Vagina (tissue), 2 donors: ENCODE measurements at regions not wholly inside any gene's neighbourhood (a gene's known extent, or its start where the extent isn't known, plus 50 kb on each side); places are given as distances from the start of the nearest gene placed in this dataset.

Source experiments
- DNase-seq, 2 donors: peaks; one replicate each; pipeline ENCODE4 v3.0.0-alpha.2; 2017; ENCODE audit errors: extremely low spot score in 2 of 2
- H3K27ac ChIP-seq: fragments of 200-600 bp; sonication (generic); one replicate; pipeline ENCODE4 v1.5.1; 2019
- H3K27me3 ChIP-seq: fragments of 200-600 bp; sonication (generic); one replicate; pipeline ENCODE4 v1.5.1; 2019
- H3K36me3 ChIP-seq, 2 donors: fragments of 200-600 bp; sonication (generic); one replicate each; pipeline ENCODE4 v1.5.1; 2017 to 2019
- H3K4me1 ChIP-seq: fragments of 200-600 bp; sonication (generic); one replicate; pipeline ENCODE4 v1.5.1; 2019
- H3K4me3 ChIP-seq, 2 donors: fragments of 200-600 bp; sonication (generic); 1 replicate in 1 of 2; 2 replicates in 1 of 2; pipeline ENCODE4 v1.5.1; 2016 to 2019
- H3K9me3 ChIP-seq: fragments of 200-600 bp; sonication (generic); one replicate; pipeline ENCODE4 v1.5.1; 2019
- POLR2A ChIP-seq, 2 donors: fragments of 450-650 bp; IDR thresholded peaks; one replicate each; pipeline ENCODE4 v1.6.1; 2017; ENCODE audit warnings: antibody characterized with exemption in 2 of 2, mild to moderate bottlenecking in 2 of 2, moderate library complexity in 2 of 2
- POLR2AphosphoS5 ChIP-seq, 2 donors: sonication (generic); formaldehyde crosslinking; IDR thresholded peaks; one replicate each; pipeline ENCODE4 v1.9.0; 2017; ENCODE audit warnings: antibody characterized with exemption in 2 of 2, mild to moderate bottlenecking in 2 of 2, low read depth in 1 of 2; ENCODE audit not compliant: insufficient read depth in 1 of 2
- intact Hi-C: fragments of 100-400 bp; cut with DNase I; formaldehyde crosslinking; loops from one replicate; pipeline ENCODE4 v1.15.1; 2023
- TF ChIP-seq, protein P1 (sequence below), 3 experiments: fragments of 450-650 bp in 2 of 3; fragments of 200-600 bp in 1 of 3; sonication (generic) in 1 of 3; IDR thresholded peaks; one replicate each; pipeline ENCODE4 v1.5.1; 2017 to 2019; ENCODE audit warnings: antibody characterized with exemption in 3 of 3, mild to moderate bottlenecking in 2 of 3, moderate library complexity in 2 of 3

DNA sequence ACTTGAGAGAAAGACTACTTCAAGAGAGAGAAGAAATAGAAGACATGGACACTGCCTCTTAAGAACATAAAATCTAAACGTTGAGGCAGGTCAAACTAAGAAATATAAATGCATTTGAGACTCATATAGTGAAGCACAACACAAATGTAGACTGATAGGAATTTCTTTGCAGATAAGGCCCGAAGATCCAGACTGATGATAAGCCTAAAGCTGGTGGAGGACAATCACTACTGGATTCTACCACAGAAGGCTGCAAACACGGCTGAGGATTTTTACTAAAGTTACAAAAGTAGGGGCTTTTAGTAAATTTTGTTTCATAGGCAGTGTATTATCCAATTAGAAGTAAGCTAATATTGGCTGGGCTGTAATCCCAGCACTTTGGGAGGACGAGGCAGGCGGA, 278.3 kb downstream of the RAP2B start:
- Histone ChIP-seq H3K36me3 (no peaks in the 10 kb centered on the region), H3K27ac (no peak overlapping the region), H3K27me3 (no peaks in the 10 kb centered on the region), H3K9me3 (no peaks in the 10 kb centered on the region), H3K4me1 (no peaks in the 10 kb centered on the region), H3K4me3 (no peak overlapping the region)
- intact Hi-C loops: no loop called here
- DNase-seq: no peak
- TF ChIP-seq, protein P1, sequence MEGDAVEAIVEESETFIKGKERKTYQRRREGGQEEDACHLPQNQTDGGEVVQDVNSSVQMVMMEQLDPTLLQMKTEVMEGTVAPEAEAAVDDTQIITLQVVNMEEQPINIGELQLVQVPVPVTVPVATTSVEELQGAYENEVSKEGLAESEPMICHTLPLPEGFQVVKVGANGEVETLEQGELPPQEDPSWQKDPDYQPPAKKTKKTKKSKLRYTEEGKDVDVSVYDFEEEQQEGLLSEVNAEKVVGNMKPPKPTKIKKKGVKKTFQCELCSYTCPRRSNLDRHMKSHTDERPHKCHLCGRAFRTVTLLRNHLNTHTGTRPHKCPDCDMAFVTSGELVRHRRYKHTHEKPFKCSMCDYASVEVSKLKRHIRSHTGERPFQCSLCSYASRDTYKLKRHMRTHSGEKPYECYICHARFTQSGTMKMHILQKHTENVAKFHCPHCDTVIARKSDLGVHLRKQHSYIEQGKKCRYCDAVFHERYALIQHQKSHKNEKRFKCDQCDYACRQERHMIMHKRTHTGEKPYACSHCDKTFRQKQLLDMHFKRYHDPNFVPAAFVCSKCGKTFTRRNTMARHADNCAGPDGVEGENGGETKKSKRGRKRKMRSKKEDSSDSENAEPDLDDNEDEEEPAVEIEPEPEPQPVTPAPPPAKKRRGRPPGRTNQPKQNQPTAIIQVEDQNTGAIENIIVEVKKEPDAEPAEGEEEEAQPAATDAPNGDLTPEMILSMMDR (IDR thresholded peaks at IDR 0.05): no peak
- no peak for TF ChIP-seq POLR2A (IDR thresholded peaks at IDR 0.05)
- no peak for TF ChIP-seq POLR2AphosphoS5 (IDR thresholded peaks at IDR 0.05; ENCODE audit: insufficient read depth in 1 of 2, low read depth in 1 of 2)

DNA sequence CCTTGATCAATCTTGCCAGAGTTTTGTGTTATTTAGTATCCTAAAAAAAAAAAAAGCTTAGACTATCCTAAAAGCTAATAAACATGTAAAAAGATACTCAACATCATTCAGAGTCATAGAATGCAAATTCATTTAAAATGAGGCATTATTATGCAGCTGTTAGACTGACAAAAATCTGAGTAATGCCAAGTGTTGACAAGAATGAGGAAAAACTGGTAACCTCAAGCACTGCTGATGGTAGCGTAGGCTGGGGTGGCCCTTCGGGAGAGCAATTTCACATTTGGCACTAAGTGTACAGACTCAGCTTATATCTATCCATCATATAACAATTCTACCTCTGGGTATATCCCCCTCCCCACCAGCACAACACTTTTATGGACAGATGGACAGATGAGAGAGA, 280.4 kb downstream of the RAP2B start:
- intact Hi-C loops: no loop called here
- Histone ChIP-seq H3K36me3 (no peaks in the 10 kb centered on the region), H3K27me3 (no peaks in the 10 kb centered on the region), H3K4me3 (no peak overlapping the region), H3K27ac (no peak overlapping the region), H3K4me1 (no peaks in the 10 kb centered on the region), H3K9me3 (no peaks in the 10 kb centered on the region)
- TF ChIP-seq POLR2AphosphoS5 (IDR thresholded peaks at IDR 0.05; ENCODE audit: insufficient read depth in 1 of 2, low read depth in 1 of 2) (no peak), POLR2A (IDR thresholded peaks at IDR 0.05) (no peak)
- TF ChIP-seq, protein P1 (IDR thresholded peaks at IDR 0.05): no peak
- no peak for DNase-seq

DNA sequence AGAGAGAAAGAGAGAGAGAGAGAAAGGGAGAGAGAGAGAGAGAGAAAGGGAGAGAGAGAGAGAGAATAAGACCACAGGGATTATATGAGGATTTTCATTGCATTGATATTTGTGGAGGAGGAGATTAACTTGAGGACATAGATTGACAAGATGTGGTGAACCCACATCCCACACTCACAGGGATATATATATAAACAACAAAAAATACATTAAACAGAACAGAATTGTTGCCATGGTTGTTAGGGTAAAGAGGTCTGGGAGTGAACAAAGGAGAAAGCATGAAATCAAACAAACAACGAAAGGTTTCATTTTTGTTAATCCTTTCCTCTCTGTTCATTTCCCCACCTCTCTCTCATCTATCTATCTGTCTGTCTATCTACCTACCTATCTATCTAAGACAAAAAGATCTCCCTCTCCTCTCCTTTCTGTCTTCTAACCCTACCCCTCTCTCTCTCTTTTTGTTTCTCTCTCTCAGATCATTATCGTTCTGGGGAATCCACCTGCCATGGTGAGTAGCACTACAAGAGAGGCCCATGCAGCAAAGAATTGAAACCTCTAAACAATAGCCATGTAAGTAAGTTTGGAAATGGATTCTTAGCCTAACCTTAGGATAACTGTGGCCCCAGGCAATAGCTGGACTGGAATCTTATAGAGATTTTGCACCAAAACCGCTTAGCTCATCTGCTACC, 280.9 kb downstream of the RAP2B start:
- Histone ChIP-seq H3K9me3 (no peaks in the 10 kb centered on the region), H3K4me1 (no peaks in the 10 kb centered on the region), H3K27ac (no peak overlapping the region), H3K27me3 (no peaks in the 10 kb centered on the region), H3K36me3 (no peaks in the 10 kb centered on the region), H3K4me3 (no peak overlapping the region)
- intact Hi-C loops: no loop called here
- TF ChIP-seq, protein P1 (IDR thresholded peaks at IDR 0.05): no peak
- TF ChIP-seq POLR2A (IDR thresholded peaks at IDR 0.05) (no peak), POLR2AphosphoS5 (IDR thresholded peaks at IDR 0.05; ENCODE audit: insufficient read depth in 1 of 2, low read depth in 1 of 2) (no peak)
- no peak for DNase-seq

DNA sequence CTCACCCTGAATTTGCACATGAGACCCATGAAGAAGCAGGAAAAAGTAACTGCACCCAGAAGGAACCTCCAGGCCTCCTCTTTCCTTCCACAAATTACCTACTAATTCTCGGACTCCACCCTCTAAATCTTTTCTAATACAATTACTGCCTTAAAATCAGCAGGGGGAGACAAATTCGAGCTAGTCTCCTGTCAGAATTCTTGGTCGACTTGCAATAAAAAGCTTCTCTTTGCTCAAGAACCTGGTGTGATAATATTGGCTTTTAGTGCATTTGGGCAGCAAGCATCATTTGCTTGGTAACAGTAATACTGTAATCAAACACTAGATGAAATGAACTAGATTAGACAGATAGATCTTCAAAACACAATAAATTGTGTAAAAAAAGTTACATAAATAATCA, 281.9 kb downstream of the RAP2B start:
- intact Hi-C loops: no loop called here
- Histone ChIP-seq H3K4me1 (no peaks in the 10 kb centered on the region), H3K4me3 (no peak overlapping the region), H3K27me3 (no peaks in the 10 kb centered on the region), H3K9me3 (no peaks in the 10 kb centered on the region), H3K27ac (no peak overlapping the region), H3K36me3 (no peaks in the 10 kb centered on the region)
- DNase-seq: no peak
- TF ChIP-seq, protein P1 (IDR thresholded peaks at IDR 0.05): no peak
- no peak for TF ChIP-seq POLR2AphosphoS5 (IDR thresholded peaks at IDR 0.05; ENCODE audit: insufficient read depth in 1 of 2, low read depth in 1 of 2)
- no peak for TF ChIP-seq POLR2A (IDR thresholded peaks at IDR 0.05)

DNA sequence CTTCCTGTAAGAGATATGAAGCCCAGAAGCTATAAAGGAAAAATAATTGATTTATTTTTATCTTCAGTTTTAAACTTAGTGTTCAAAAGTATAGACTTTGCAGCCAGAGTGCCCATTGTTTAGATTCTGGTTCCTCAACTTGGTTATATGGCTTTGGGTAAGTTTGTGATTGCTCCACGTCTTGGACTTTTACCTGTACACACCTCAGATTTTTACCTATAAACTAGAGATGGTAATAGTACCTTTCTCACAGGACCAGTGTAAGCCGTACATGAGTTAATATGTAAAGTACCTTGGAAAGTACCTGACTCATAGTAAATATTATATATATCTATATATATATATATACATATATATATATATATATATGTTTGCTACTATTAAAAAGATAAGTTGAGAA, 283.8 kb downstream of the RAP2B start:
- no peaks in the 10 kb centered on the region for H3K9me3 ChIP-seq
- H3K27ac ChIP-seq: no peak overlapping the region
- intact Hi-C loops: no loop called here
- no peak for DNase-seq
- no peaks in the 10 kb centered on the region for H3K27me3 ChIP-seq
- no peak overlapping the region for H3K4me3 ChIP-seq
- H3K4me1 ChIP-seq: no peaks in the 10 kb centered on the region
- TF ChIP-seq, protein P1 (IDR thresholded peaks at IDR 0.05): no peak
- TF ChIP-seq POLR2AphosphoS5 (IDR thresholded peaks at IDR 0.05; ENCODE audit: insufficient read depth in 1 of 2, low read depth in 1 of 2) (no peak), POLR2A (IDR thresholded peaks at IDR 0.05) (no peak)
- no peaks in the 10 kb centered on the region for H3K36me3 ChIP-seq
